ENCODE measurements at regions not wholly inside any gene's neighbourhood (a gene's known extent, or its start where the extent isn't known, plus 50 kb on each side); places are given as distances from the start of the nearest gene placed in this dataset.

DNA sequence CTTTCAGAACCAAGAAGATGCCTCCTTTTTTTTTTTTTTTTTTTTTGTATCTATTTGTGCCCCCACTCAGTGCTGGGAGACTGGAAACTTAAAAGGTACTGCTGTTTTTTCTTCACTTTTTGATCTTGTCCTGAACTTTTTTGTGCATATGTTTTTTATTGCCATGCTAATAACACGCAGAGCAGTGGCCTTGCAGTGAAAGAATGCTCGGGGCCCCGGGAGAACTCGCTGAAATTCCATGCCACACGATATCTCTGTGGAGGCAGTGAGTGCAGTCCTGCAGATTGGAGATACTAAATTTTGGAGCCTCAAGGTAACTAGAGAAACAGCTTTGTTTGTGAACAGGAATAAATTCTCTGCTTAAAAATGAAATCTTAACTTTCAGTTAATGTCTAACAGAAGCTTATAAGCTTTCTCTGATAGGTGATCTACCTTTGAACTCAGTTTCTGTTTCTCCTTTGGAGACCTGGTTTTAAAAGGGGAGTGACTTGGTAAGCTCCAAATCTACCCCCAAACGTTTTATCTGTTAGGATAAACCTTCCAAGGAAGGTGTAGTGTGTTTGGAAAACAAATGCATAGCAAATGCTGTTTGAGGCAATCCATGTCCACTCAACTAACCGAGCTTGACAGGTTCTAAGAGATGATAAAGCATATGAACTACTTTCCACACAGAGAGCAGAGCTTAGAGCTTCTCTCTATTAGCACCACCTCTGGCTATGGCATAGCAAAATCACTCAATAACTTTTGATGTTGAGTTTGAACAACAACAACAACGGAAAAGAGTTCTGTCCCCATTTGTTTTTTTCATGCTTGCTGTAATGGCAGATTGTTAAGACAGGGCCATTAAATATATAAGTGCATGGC lies 113.7 kb upstream of the PLXNA2 start:
- no peak for TF ChIP-seq POLR2AphosphoS5 (IDR thresholded peaks at IDR 0.05)
- TF ChIP-seq POLR2A (IDR thresholded peaks at IDR 0.05) = no peak
- TF ChIP-seq, protein P1, sequence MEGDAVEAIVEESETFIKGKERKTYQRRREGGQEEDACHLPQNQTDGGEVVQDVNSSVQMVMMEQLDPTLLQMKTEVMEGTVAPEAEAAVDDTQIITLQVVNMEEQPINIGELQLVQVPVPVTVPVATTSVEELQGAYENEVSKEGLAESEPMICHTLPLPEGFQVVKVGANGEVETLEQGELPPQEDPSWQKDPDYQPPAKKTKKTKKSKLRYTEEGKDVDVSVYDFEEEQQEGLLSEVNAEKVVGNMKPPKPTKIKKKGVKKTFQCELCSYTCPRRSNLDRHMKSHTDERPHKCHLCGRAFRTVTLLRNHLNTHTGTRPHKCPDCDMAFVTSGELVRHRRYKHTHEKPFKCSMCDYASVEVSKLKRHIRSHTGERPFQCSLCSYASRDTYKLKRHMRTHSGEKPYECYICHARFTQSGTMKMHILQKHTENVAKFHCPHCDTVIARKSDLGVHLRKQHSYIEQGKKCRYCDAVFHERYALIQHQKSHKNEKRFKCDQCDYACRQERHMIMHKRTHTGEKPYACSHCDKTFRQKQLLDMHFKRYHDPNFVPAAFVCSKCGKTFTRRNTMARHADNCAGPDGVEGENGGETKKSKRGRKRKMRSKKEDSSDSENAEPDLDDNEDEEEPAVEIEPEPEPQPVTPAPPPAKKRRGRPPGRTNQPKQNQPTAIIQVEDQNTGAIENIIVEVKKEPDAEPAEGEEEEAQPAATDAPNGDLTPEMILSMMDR (IDR thresholded peaks at IDR 0.05) = no peak
- no peak for TF ChIP-seq EP300 (IDR thresholded peaks at IDR 0.05; ENCODE audit: low read depth)
- peaks cover 0 to 4% of the 10 kb centered on the region in 2 donors for H3K9me3 ChIP-seq
- no peak for DNase-seq

DNA sequence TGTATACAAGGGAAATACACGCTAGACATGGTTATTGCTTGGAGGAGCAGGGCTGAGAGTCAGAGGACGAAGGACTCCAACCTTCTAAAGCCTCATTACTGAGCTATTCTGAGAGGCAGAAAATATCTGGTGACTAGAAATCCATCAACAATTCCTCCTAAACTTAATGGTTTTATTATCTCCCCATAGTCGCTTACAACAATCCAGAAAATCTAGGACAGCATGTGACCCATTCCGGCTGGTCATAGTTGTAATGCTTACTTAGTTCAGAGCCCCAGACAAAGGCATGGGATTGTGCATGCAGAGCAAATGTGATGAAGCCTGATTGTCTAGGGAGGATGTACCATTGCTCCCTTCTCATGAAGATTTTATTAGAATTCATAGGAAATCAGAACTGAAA lies 114.5 kb upstream of the PLXNA2 start:
- in situ Hi-C loops (cut with MboI; ENCODE audit: low pct_ligation_motif_present in 1 of 4, low pct_unique_long_range_greater_than_20kb in 1 of 4, low sequenced_read_pairs in 3 of 4) = no loop called here
- H3K27me3 ChIP-seq = no peaks in the 10 kb centered on the region
- H3K27ac ChIP-seq = no peak overlapping the region
- TF ChIP-seq POLR2A (IDR thresholded peaks at IDR 0.05) (no peak), POLR2AphosphoS5 (IDR thresholded peaks at IDR 0.05) (no peak), EP300 (IDR thresholded peaks at IDR 0.05; ENCODE audit: low read depth) (no peak)
- TF ChIP-seq, protein P1 (IDR thresholded peaks at IDR 0.05) = no peak
- no peak for DNase-seq
- no peaks in the 10 kb centered on the region for H3K36me3 ChIP-seq
- WGBS, 2 donors (ENCODE audit: low coverage in 1 of 2) = 65 to 73% methylated on average over 4 of the region's 4 CpGs
- H3K4me1 ChIP-seq = no peaks in the 10 kb centered on the region
- intact Hi-C loops (cut with DNase I; ENCODE audit: low total_unique reads) = no loop called here
- no peak overlapping the region for H3K4me3 ChIP-seq
- H3K9me3 ChIP-seq = peaks cover 0 to 2% of the 10 kb centered on the region in 2 donors

More for the DNA sequence above, 113.7 kb upstream of the PLXNA2 start:
- 36 to 37% methylated on average over 4 to 8 of the region's 8 CpGs for WGBS, 2 donors (ENCODE audit: low coverage in 1 of 2)
- Histone ChIP-seq H3K27me3 (no peaks in the 10 kb centered on the region), H3K4me3 (no peak overlapping the region), H3K36me3 (no peaks in the 10 kb centered on the region), H3K4me1 (no peaks in the 10 kb centered on the region), H3K27ac (no peak overlapping the region)
- intact Hi-C loops (cut with DNase I; ENCODE audit: low total_unique reads) (no loop called here), in situ Hi-C loops (cut with MboI; ENCODE audit: low pct_ligation_motif_present in 1 of 4, low pct_unique_long_range_greater_than_20kb in 1 of 4, low sequenced_read_pairs in 3 of 4) (no loop called here)

DNA sequence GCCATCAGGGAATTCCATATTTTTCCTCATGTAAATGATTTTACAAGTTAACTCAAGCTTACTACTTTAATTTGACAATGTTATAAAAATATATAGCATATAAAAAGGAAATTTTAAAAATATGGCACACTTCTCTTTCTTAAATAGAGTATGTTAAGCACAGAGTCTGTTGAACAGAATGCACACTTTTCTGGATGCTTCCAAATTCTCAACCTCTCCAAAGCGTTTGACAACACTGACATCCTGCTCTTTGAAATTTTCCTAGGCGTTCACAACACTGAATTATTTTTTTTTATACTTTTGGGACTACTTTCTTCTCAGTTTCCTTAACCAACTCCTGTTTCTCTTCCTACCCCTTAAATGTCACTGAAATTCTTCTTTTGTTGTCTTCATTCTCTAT lies 117.8 kb upstream of the PLXNA2 start:
- Histone ChIP-seq H3K4me1 (no peaks in the 10 kb centered on the region), H3K27ac (no peak overlapping the region), H3K27me3 (no peaks in the 10 kb centered on the region), H3K36me3 (no peaks in the 10 kb centered on the region), H3K9me3 (no peaks in the 10 kb centered on the region), H3K4me3 (no peak overlapping the region)
- no peak for TF ChIP-seq EP300 (IDR thresholded peaks at IDR 0.05; ENCODE audit: low read depth)
- TF ChIP-seq, protein P1 (IDR thresholded peaks at IDR 0.05) = no peak
- TF ChIP-seq POLR2AphosphoS5 (IDR thresholded peaks at IDR 0.05) = no peak
- no peak for TF ChIP-seq POLR2A (IDR thresholded peaks at IDR 0.05)
- intact Hi-C loops (cut with DNase I; ENCODE audit: low total_unique reads) = no loop called here
- 76 to 82% methylated on average over 2 of the region's 2 CpGs for WGBS, 2 donors (ENCODE audit: low coverage in 1 of 2)
- in situ Hi-C loops (cut with MboI; ENCODE audit: low pct_ligation_motif_present in 1 of 4, low pct_unique_long_range_greater_than_20kb in 1 of 4, low sequenced_read_pairs in 3 of 4) = no loop called here
- no peak for DNase-seq

DNA sequence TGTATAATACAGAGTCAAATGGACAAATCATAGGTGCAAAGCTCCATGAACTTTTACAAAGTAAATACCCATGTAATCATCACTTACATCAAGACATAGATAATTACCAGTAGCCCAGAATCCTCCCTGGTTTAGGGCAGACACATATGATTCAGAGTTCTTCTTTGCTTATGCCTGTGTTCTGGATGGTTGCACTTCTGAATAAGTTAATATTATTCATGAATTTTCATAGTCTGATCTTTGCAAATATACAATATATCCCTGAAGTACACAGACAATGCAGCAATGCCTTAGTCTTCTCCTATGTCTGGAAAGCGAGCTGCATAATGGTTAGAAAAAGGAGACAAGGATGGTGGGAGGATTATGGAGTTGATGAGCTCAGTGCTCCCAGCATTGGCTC lies 122.4 kb upstream of the PLXNA2 start:
- Histone ChIP-seq H3K4me3 (no peak overlapping the region), H3K27me3 (no peaks in the 10 kb centered on the region), H3K36me3 (no peaks in the 10 kb centered on the region), H3K4me1 (no peaks in the 10 kb centered on the region), H3K9me3 (no peaks in the 10 kb centered on the region), H3K27ac (no peak overlapping the region)
- in situ Hi-C loops (cut with MboI; ENCODE audit: low pct_ligation_motif_present in 1 of 4, low pct_unique_long_range_greater_than_20kb in 1 of 4, low sequenced_read_pairs in 3 of 4) = no loop called here
- TF ChIP-seq POLR2AphosphoS5 (IDR thresholded peaks at IDR 0.05) = no peak
- no peak for TF ChIP-seq POLR2A (IDR thresholded peaks at IDR 0.05)
- TF ChIP-seq, protein P1 (IDR thresholded peaks at IDR 0.05) = no peak
- TF ChIP-seq EP300 (IDR thresholded peaks at IDR 0.05; ENCODE audit: low read depth) = no peak
- intact Hi-C loops (cut with DNase I; ENCODE audit: low total_unique reads) = no loop called here
- 73 to 86% methylated on average over 1 of the region's 1 CpG for WGBS, 2 donors (ENCODE audit: low coverage in 1 of 2)
- no peak for DNase-seq
